Activated naive CD8-positive, alpha-beta T cell treated with anti-CD3 and anti-CD28 coated beads for 36 hours (primary cell): ENCODE measurements at regions not wholly inside any gene's neighbourhood (a gene's known extent, or its start where the extent isn't known, plus 50 kb on each side); places are given as distances from the start of the nearest gene placed in this dataset.

Experiments used
- DNase-seq: peaks from one replicate; pipeline ENCODE4 v3.0.0; 2021
- H3K27ac Mint-ChIP-seq: one replicate; pipeline ENCODE4 v1.8.0; 2022; ENCODE audit warnings: mild to moderate bottlenecking, moderate library complexity, mixed read lengths
- H3K27me3 Mint-ChIP-seq: one replicate; pipeline ENCODE4 v1.8.0; 2022; ENCODE audit warnings: mild to moderate bottlenecking, mixed read lengths
- H3K36me3 Mint-ChIP-seq: one replicate; pipeline ENCODE4 v1.8.0; 2021; ENCODE audit warnings: mild to moderate bottlenecking, mixed read lengths
- H3K4me1 Mint-ChIP-seq: one replicate; pipeline ENCODE4 v1.8.0; 2021; ENCODE audit warnings: mixed read lengths
- H3K4me3 Mint-ChIP-seq: one replicate; pipeline ENCODE4 v1.8.0; 2022; ENCODE audit warnings: mild to moderate bottlenecking, moderate library complexity, mixed read lengths
- H3K9me3 Mint-ChIP-seq: one replicate; pipeline ENCODE4 v1.8.0; 2022; ENCODE audit warnings: mixed read lengths

- Mint-ChIP-seq H3K36me3 (no peaks in the 10 kb centered on the region), H3K9me3 (no peaks in the 10 kb centered on the region), H3K4me3 (no peak overlapping the region), H3K4me1 (no peaks in the 10 kb centered on the region), H3K27ac (no peak overlapping the region), H3K27me3 (peaks cover 5% of the 10 kb centered on the region)
- no peak for DNase-seq
These were observed 230.4 kb downstream of the CMPK2 start for GRCh38 chr2:6635296-6635695.

DNA sequence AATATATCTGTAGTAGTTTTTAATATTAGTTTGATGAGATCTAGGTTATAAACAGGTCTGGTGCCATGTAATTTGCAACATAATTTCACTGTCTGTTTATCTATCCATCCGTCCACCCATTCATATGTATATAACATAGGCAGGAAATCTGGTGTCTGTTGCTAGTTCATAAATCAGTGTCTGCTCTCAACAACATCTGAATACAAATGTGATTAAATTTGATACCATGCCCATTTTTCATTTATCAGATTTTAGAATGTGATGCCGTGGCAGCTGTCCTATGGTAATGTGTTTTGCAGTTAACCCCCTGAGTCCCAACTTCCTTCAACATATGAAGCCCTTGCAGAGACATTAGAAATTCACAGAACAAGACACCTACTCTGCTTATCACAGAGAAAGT, 228.4 kb downstream of the CMPK2 start:
- no peak overlapping the region for H3K4me3 Mint-ChIP-seq

GRCh38 chr2:6639929-6640620, 225.6 kb downstream of the CMPK2 start:
- no peak for DNase-seq
- Mint-ChIP-seq H3K27me3 (peaks cover 15% of the 10 kb centered on the region), H3K9me3 (no peaks in the 10 kb centered on the region), H3K4me3 (no peak overlapping the region), H3K36me3 (no peaks in the 10 kb centered on the region), H3K27ac (no peak overlapping the region), H3K4me1 (no peaks in the 10 kb centered on the region)

More for the DNA sequence above, 228.4 kb downstream of the CMPK2 start:
- no peak for DNase-seq
- no peaks in the 10 kb centered on the region for H3K4me1 Mint-ChIP-seq
- no peaks in the 10 kb centered on the region for H3K36me3 Mint-ChIP-seq
- H3K27ac Mint-ChIP-seq: no peak overlapping the region
- no peaks in the 10 kb centered on the region for H3K9me3 Mint-ChIP-seq
- H3K27me3 Mint-ChIP-seq: peaks cover 15% of the 10 kb centered on the region

DNA sequence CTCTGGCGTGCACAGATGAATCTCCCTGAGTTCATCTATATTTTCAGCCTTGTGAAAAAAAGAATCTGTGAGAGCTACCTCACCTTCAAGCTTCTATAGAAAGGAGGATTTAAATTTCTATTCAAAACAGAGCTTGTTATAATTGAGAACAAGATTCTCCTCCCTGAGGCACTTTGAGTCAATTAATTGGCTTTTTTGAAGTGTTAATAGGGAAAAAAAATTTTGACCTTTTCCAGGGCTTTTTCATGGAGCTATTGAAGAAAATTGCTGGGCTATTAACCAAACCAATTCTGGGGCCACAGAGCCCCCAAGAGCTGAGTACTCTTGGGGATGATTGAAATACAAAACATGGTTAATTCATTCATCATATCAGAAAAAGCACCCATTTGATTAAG, 225.1 kb downstream of the CMPK2 start:
- Mint-ChIP-seq H3K4me3 (no peak overlapping the region), H3K4me1 (no peaks in the 10 kb centered on the region), H3K36me3 (no peaks in the 10 kb centered on the region), H3K27ac (no peak overlapping the region), H3K27me3 (peaks cover 15% of the 10 kb centered on the region), H3K9me3 (no peaks in the 10 kb centered on the region)
- no peak for DNase-seq

GRCh38 chr2:6641956-6642355, 223.8 kb downstream of the CMPK2 start:
- no peak for DNase-seq
- no peak overlapping the region for H3K27ac Mint-ChIP-seq
- peaks cover 11% of the 10 kb centered on the region for H3K27me3 Mint-ChIP-seq
- H3K4me1 Mint-ChIP-seq: no peaks in the 10 kb centered on the region
- no peak overlapping the region for H3K4me3 Mint-ChIP-seq
- H3K36me3 Mint-ChIP-seq: no peaks in the 10 kb centered on the region
- no peaks in the 10 kb centered on the region for H3K9me3 Mint-ChIP-seq

- H3K4me3 Mint-ChIP-seq: no peak overlapping the region
- peaks cover 11% of the 10 kb centered on the region for H3K27me3 Mint-ChIP-seq
- no peaks in the 10 kb centered on the region for H3K36me3 Mint-ChIP-seq
- no peaks in the 10 kb centered on the region for H3K4me1 Mint-ChIP-seq
- H3K9me3 Mint-ChIP-seq: no peaks in the 10 kb centered on the region
- DNase-seq: no peak
- no peak overlapping the region for H3K27ac Mint-ChIP-seq
These were observed 221.4 kb downstream of the CMPK2 start for GRCh38 chr2:6644261-6644660.

- Mint-ChIP-seq H3K9me3 (no peaks in the 10 kb centered on the region), H3K27ac (no peak overlapping the region), H3K36me3 (no peaks in the 10 kb centered on the region), H3K27me3 (peaks cover 11% of the 10 kb centered on the region), H3K4me1 (no peaks in the 10 kb centered on the region), H3K4me3 (no peak overlapping the region)
- DNase-seq: no peak
These were observed 220.7 kb downstream of the CMPK2 start for GRCh38 chr2:6645004-6645403.

DNA sequence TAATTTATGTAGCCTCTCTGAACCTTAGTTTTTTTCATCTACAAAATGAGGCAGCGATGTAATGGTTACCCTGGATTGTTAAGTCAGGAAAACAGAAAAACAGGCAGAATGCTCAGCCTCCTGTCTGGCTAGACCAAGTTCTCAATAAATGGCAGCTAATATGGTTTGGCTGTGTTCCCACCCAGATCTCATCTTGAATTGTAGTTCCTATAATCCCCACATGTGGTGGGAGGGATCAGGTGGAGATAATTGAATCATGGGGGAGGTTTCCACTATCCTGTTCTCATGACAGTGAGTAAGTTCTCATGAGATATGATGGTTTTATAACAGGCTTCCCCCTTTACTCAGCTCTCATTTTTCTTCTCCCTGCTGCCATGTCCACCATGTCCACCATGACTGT, 220.0 kb downstream of the CMPK2 start:
- H3K27me3 Mint-ChIP-seq: peaks cover 6% of the 10 kb centered on the region
- no peaks in the 10 kb centered on the region for H3K36me3 Mint-ChIP-seq
- no peaks in the 10 kb centered on the region for H3K4me1 Mint-ChIP-seq
- H3K4me3 Mint-ChIP-seq: no peak overlapping the region
- H3K27ac Mint-ChIP-seq: no peak overlapping the region
- DNase-seq: no peak
- H3K9me3 Mint-ChIP-seq: no peaks in the 10 kb centered on the region

GRCh38 chr2:6647046-6647445, 218.7 kb downstream of the CMPK2 start:
- no peak for DNase-seq
- no peaks in the 10 kb centered on the region for H3K4me1 Mint-ChIP-seq
- no peak overlapping the region for H3K4me3 Mint-ChIP-seq
- H3K9me3 Mint-ChIP-seq: no peaks in the 10 kb centered on the region
- no peak overlapping the region for H3K27ac Mint-ChIP-seq
- no peaks in the 10 kb centered on the region for H3K36me3 Mint-ChIP-seq
- H3K27me3 Mint-ChIP-seq: peaks cover 2% of the 10 kb centered on the region

DNA sequence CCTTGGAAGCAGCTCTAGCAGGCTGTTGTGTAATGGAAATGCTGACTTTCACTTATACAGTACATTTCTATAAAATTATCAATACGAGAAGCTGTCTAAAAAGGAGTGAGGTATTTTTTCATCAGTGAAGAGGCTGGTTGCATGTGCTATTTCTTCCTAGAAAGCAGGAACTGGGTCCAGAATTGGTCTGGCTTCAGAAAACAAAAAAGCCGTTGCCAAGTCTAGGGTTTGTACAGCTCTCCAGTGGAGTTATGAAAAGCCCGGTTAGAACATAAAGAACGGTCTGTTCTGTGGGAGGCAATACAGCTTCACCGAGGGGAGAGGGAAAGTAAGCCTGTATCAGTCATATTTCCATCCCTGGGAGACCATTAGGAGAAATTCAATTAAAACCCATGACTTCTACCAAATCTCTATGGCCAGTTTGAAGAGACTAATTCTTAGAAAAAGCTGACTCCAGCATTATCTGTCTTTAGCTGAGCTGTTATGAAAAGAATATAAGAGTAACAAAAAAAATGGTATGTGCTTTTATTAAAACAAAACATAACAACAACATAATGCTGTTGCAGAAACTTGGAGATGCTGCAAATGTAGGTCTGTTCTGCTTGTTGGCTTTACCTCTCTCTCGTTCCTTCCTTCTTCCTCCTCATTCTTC, 217.0 kb downstream of the CMPK2 start:
- Mint-ChIP-seq H3K27ac (no peak overlapping the region), H3K36me3 (no peaks in the 10 kb centered on the region), H3K4me1 (no peaks in the 10 kb centered on the region), H3K4me3 (no peak overlapping the region), H3K27me3 (no peaks in the 10 kb centered on the region), H3K9me3 (no peaks in the 10 kb centered on the region)
- DNase-seq: no peak

GRCh38 chr2:6650311-6650710, 215.4 kb downstream of the CMPK2 start:
- DNase-seq: no peak
- no peak overlapping the region for H3K27ac Mint-ChIP-seq
- no peaks in the 10 kb centered on the region for H3K4me1 Mint-ChIP-seq
- no peak overlapping the region for H3K4me3 Mint-ChIP-seq
- no peaks in the 10 kb centered on the region for H3K27me3 Mint-ChIP-seq
- H3K36me3 Mint-ChIP-seq: no peaks in the 10 kb centered on the region
- no peaks in the 10 kb centered on the region for H3K9me3 Mint-ChIP-seq

- H3K27ac Mint-ChIP-seq: no peak overlapping the region
- H3K4me1 Mint-ChIP-seq: no peaks in the 10 kb centered on the region
- H3K9me3 Mint-ChIP-seq: no peaks in the 10 kb centered on the region
- no peak overlapping the region for H3K4me3 Mint-ChIP-seq
- DNase-seq: no peak
- H3K36me3 Mint-ChIP-seq: no peaks in the 10 kb centered on the region
- no peaks in the 10 kb centered on the region for H3K27me3 Mint-ChIP-seq
These were observed 213.5 kb downstream of the CMPK2 start for GRCh38 chr2:6652251-6652650.

- H3K36me3 Mint-ChIP-seq: no peaks in the 10 kb centered on the region
- H3K4me1 Mint-ChIP-seq: no peaks in the 10 kb centered on the region
- H3K27ac Mint-ChIP-seq: no peak overlapping the region
- H3K27me3 Mint-ChIP-seq: no peaks in the 10 kb centered on the region
- H3K4me3 Mint-ChIP-seq: no peak overlapping the region
- no peak for DNase-seq
- no peaks in the 10 kb centered on the region for H3K9me3 Mint-ChIP-seq
These were observed 212.4 kb downstream of the CMPK2 start for GRCh38 chr2:6653281-6653750.

DNA sequence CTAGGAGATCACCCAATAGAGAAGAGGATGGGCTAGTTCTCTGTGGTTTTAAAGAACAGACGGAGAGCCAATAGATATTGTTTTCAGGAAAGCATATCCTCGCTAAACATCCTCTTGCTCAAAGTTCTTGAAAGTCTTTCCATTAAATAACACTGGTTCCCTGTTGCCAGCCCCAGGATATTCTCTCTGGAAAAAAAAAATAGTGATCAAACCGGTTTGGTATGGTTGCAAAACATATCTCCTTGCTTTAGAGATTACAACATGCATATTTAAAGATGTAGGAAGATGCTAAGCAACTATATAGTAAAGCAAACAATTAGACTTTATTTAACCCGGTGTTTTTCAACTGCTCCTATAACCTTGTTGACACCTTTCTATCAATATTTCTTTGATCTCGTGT, 211.4 kb downstream of the CMPK2 start:
- Mint-ChIP-seq H3K4me3 (no peak overlapping the region), H3K27me3 (no peaks in the 10 kb centered on the region), H3K9me3 (no peaks in the 10 kb centered on the region), H3K4me1 (no peaks in the 10 kb centered on the region), H3K27ac (no peak overlapping the region), H3K36me3 (no peaks in the 10 kb centered on the region)
- DNase-seq: no peak

- H3K9me3 Mint-ChIP-seq: no peaks in the 10 kb centered on the region
- no peak overlapping the region for H3K4me3 Mint-ChIP-seq
- no peaks in the 10 kb centered on the region for H3K27me3 Mint-ChIP-seq
- DNase-seq: no peak
- no peak overlapping the region for H3K27ac Mint-ChIP-seq
- no peaks in the 10 kb centered on the region for H3K36me3 Mint-ChIP-seq
- H3K4me1 Mint-ChIP-seq: no peaks in the 10 kb centered on the region
These were observed 209.1 kb downstream of the CMPK2 start for GRCh38 chr2:6656633-6657032.

GRCh38 chr2:6657136-6657535, 208.6 kb downstream of the CMPK2 start:
- Mint-ChIP-seq H3K36me3 (no peaks in the 10 kb centered on the region), H3K27me3 (no peaks in the 10 kb centered on the region), H3K27ac (no peak overlapping the region), H3K4me1 (no peaks in the 10 kb centered on the region), H3K4me3 (no peak overlapping the region), H3K9me3 (no peaks in the 10 kb centered on the region)
- DNase-seq: no peak
